ENCODE measurements at regions not wholly inside any gene's neighbourhood (a gene's known extent, or its start where the extent isn't known, plus 50 kb on each side); places are given as distances from the start of the nearest gene placed in this dataset.
A peak's percentile ranks its signal among the peaks of the same experiment; 100 is the strongest.

- CTCF ChIA-PET = interaction anchor here (2.6 kb wide), 1 partner anchor 25 kb away, joined by 12 read pairs; no protein-coding TSS in a partner anchor
- H3K4me3 Mint-ChIP-seq = no peak overlapping the region
- H3K27me3 Mint-ChIP-seq = no peaks in the 10 kb centered on the region
- H3K4me1 Mint-ChIP-seq = peaks cover 10% of the 10 kb centered on the region
- no peaks in the 10 kb centered on the region for H3K36me3 Mint-ChIP-seq
- no peaks in the 10 kb centered on the region for H3K9me3 Mint-ChIP-seq (ENCODE audit: low read depth)
- ATAC-seq (no peak), DNase-seq (no peak)
- H3K27ac Mint-ChIP-seq = no peak overlapping the region
Observed at GRCh38 chr12:123100882-123101281, 50.0 kb downstream of the PITPNM2 start.

- ATAC-seq = no peak
- Mint-ChIP-seq H3K9me3 (ENCODE audit: low read depth) (no peaks in the 10 kb centered on the region), H3K27me3 (no peaks in the 10 kb centered on the region), H3K36me3 (no peaks in the 10 kb centered on the region), H3K4me1 (peaks cover 5% of the 10 kb centered on the region), H3K4me3 (no peak overlapping the region), H3K27ac (no peak overlapping the region)
- no peak for DNase-seq
- CTCF ChIA-PET = no interaction called here
Observed at GRCh38 chr12:123100450-123100849, 50.4 kb downstream of the PITPNM2 start.

GRCh38 chr12:123099560-123100192 is 51.2 kb downstream of the PITPNM2 start:
- H3K4me1 Mint-ChIP-seq = peaks cover 5% of the 10 kb centered on the region
- DNase-seq = no peak
- CTCF ChIA-PET = interaction anchor here (1.4 kb wide), 1 partner anchor 15 kb away, joined by 4 read pairs; no protein-coding TSS in a partner anchor

GRCh38 chr12:123098780-123099179 is 52.1 kb downstream of the PITPNM2 start:
- H3K4me1 Mint-ChIP-seq = peaks cover 5% of the 10 kb centered on the region
- CTCF ChIA-PET = interaction anchor here (1.4 kb wide), 1 partner anchor 14 kb away, joined by 4 read pairs; no protein-coding TSS in a partner anchor
- H3K27me3 Mint-ChIP-seq = no peaks in the 10 kb centered on the region
- no peak overlapping the region for H3K4me3 Mint-ChIP-seq
- DNase-seq = no peak
- no peak for ATAC-seq
- H3K9me3 Mint-ChIP-seq (ENCODE audit: low read depth) = no peaks in the 10 kb centered on the region
- no peak overlapping the region for H3K27ac Mint-ChIP-seq
- no peaks in the 10 kb centered on the region for H3K36me3 Mint-ChIP-seq

More at GRCh38 chr12:123099560-123100192, 51.2 kb downstream of the PITPNM2 start:
- Mint-ChIP-seq H3K4me3 (no peak overlapping the region), H3K27ac (no peak overlapping the region), H3K9me3 (ENCODE audit: low read depth) (no peaks in the 10 kb centered on the region), H3K36me3 (no peaks in the 10 kb centered on the region), H3K27me3 (no peaks in the 10 kb centered on the region)
- no peak for ATAC-seq

GRCh38 chr12:123097561-123098084 is 53.3 kb downstream of the PITPNM2 start:
- ATAC-seq (no peak), DNase-seq (no peak)
- no peak overlapping the region for H3K4me3 Mint-ChIP-seq
- no peak overlapping the region for H3K27ac Mint-ChIP-seq
- no peaks in the 10 kb centered on the region for H3K9me3 Mint-ChIP-seq (ENCODE audit: low read depth)
- CTCF ChIA-PET = no interaction called here
- H3K4me1 Mint-ChIP-seq = peaks cover 5% of the 10 kb centered on the region
- no peaks in the 10 kb centered on the region for H3K27me3 Mint-ChIP-seq
- no peaks in the 10 kb centered on the region for H3K36me3 Mint-ChIP-seq

- Mint-ChIP-seq H3K27me3 (no peaks in the 10 kb centered on the region), H3K4me1 (no peaks in the 10 kb centered on the region), H3K36me3 (no peaks in the 10 kb centered on the region), H3K9me3 (ENCODE audit: low read depth) (no peaks in the 10 kb centered on the region), H3K27ac (no peak overlapping the region), H3K4me3 (no peak overlapping the region)
- ATAC-seq = no peak
- no peak for DNase-seq
- CTCF ChIA-PET = interaction anchor here (1.2 to 1.6 kb wide), 2 partner anchors 12 to 19 kb away, joined by 3 read pairs; no protein-coding TSS in a partner anchor
Observed at GRCh38 chr12:123096741-123097140, 54.1 kb downstream of the PITPNM2 start.

GRCh38 chr12:123096182-123096581 is 54.7 kb downstream of the PITPNM2 start:
- ATAC-seq (no peak), DNase-seq (no peak)
- H3K27ac Mint-ChIP-seq = no peak overlapping the region
- no peaks in the 10 kb centered on the region for H3K4me1 Mint-ChIP-seq
- CTCF ChIA-PET = interaction anchor here (1.2 to 1.6 kb wide), 2 partner anchors 12 to 19 kb away, joined by 3 read pairs; no protein-coding TSS in a partner anchor
- no peaks in the 10 kb centered on the region for H3K27me3 Mint-ChIP-seq
- H3K9me3 Mint-ChIP-seq (ENCODE audit: low read depth) = no peaks in the 10 kb centered on the region
- H3K36me3 Mint-ChIP-seq = no peaks in the 10 kb centered on the region
- no peak overlapping the region for H3K4me3 Mint-ChIP-seq

GRCh38 chr12:123095078-123095881 is 55.6 kb downstream of the PITPNM2 start:
- Mint-ChIP-seq H3K4me3 (no peak overlapping the region), H3K4me1 (no peaks in the 10 kb centered on the region), H3K27me3 (no peaks in the 10 kb centered on the region), H3K27ac (no peak overlapping the region), H3K36me3 (no peaks in the 10 kb centered on the region), H3K9me3 (ENCODE audit: low read depth) (no peaks in the 10 kb centered on the region)
- CTCF ChIA-PET = interaction anchor here (1.2 to 1.6 kb wide), 2 partner anchors 11 to 18 kb away, joined by 3 read pairs; no protein-coding TSS in a partner anchor
- ATAC-seq (no peak), DNase-seq (no peak)

GRCh38 chr12:123094349-123095077 is 56.4 kb downstream of the PITPNM2 start:
- no peak for ATAC-seq
- no peaks in the 10 kb centered on the region for H3K9me3 Mint-ChIP-seq (ENCODE audit: low read depth)
- H3K4me3 Mint-ChIP-seq = no peak overlapping the region
- H3K36me3 Mint-ChIP-seq = no peaks in the 10 kb centered on the region
- DNase-seq = no peak
- no peaks in the 10 kb centered on the region for H3K27me3 Mint-ChIP-seq
- H3K4me1 Mint-ChIP-seq = peaks cover 6% of the 10 kb centered on the region
- no peak overlapping the region for H3K27ac Mint-ChIP-seq
- CTCF ChIA-PET = interaction anchor here (0.8 kb wide), 1 partner anchor 19 kb away, joined by 3 read pairs; no protein-coding TSS in a partner anchor

GRCh38 chr12:123092866-123093265 is 58.0 kb downstream of the PITPNM2 start:
- no peak for DNase-seq
- H3K9me3 Mint-ChIP-seq (ENCODE audit: low read depth) = no peaks in the 10 kb centered on the region
- no peaks in the 10 kb centered on the region for H3K27me3 Mint-ChIP-seq
- H3K27ac Mint-ChIP-seq = no peak overlapping the region
- CTCF ChIA-PET = interaction anchor here (2.0 kb wide), 1 partner anchor 49 kb away, joined by 4 read pairs; no protein-coding TSS in a partner anchor
- H3K4me3 Mint-ChIP-seq = no peak overlapping the region
- H3K36me3 Mint-ChIP-seq = no peaks in the 10 kb centered on the region
- no peak for ATAC-seq
- H3K4me1 Mint-ChIP-seq = peaks cover 9% of the 10 kb centered on the region

- H3K27me3 Mint-ChIP-seq = no peaks in the 10 kb centered on the region
- H3K9me3 Mint-ChIP-seq (ENCODE audit: low read depth) = no peaks in the 10 kb centered on the region
- CTCF ChIA-PET = interaction anchor here (2.0 kb wide), 1 partner anchor 48 kb away, joined by 4 read pairs; no protein-coding TSS in a partner anchor
- H3K27ac Mint-ChIP-seq = no peak overlapping the region
- H3K36me3 Mint-ChIP-seq = no peaks in the 10 kb centered on the region
- no peak for DNase-seq
- no peak overlapping the region for H3K4me3 Mint-ChIP-seq
- peaks cover 9% of the 10 kb centered on the region for H3K4me1 Mint-ChIP-seq
- no peak for ATAC-seq
Observed at GRCh38 chr12:123091230-123092150, 59.4 kb downstream of the PITPNM2 start.

- Mint-ChIP-seq H3K4me3 (no peak overlapping the region), H3K27me3 (no peaks in the 10 kb centered on the region), H3K27ac (no peak overlapping the region), H3K9me3 (ENCODE audit: low read depth) (no peaks in the 10 kb centered on the region), H3K4me1 (peaks cover 9% of the 10 kb centered on the region), H3K36me3 (no peaks in the 10 kb centered on the region)
- CTCF ChIA-PET = interaction anchor here (1.0 kb wide), 1 partner anchor 47 kb away, joined by 3 read pairs; no protein-coding TSS in a partner anchor
- ATAC-seq = peak; percentile 73
- DNase-seq = no peak
Observed at GRCh38 chr12:123089631-123090353, 61.1 kb downstream of the PITPNM2 start.

Data from activated CD8-positive, alpha-beta memory T cell treated with anti-CD3 and anti-CD28 coated beads, Interleukin-2, amount 10 ng/mL, durations not matched to agents 7 days and 5 days (primary cell).